ENCODE measurements at regions not wholly inside any gene's neighbourhood (a gene's known extent, or its start where the extent isn't known, plus 50 kb on each side); places are given as distances from the start of the nearest gene placed in this dataset.

DNA sequence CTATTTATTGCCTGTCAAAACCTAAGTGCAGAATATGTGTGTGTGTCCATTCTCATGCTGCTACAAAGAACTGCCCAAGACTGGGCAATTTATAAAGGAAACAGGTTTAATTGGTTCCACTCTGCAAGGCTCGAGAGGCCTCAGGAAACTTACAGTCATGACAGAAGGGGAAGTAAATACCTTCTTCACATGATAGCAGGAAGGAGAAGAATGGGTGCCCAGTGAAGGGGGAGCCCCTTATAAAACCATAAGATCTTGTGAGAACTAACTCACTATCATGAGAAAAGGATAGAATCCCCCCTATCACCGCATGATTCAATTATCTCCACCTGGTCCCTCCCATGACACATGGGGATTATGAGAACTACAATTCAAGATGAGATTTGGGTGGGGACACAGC, 300.7 kb upstream of the SNX7 start:
- H3K4me1 ChIP-seq (ENCODE audit: control insufficient read depth, insufficient read depth, low read length) = no peaks in the 10 kb centered on the region
- no peaks in the 10 kb centered on the region for H3K36me3 ChIP-seq (ENCODE audit: control insufficient read depth, insufficient read depth, low read length)
- H3K9me3 ChIP-seq (ENCODE audit: control insufficient read depth, insufficient read depth, low read depth, low read length) = peaks cover 5% of the 10 kb centered on the region; the same call in 1 of the 2 replicates
- H3K4me3 ChIP-seq (ENCODE audit: low read depth, low read length) = no peak overlapping the region
- H3K27me3 ChIP-seq (ENCODE audit: control insufficient read depth, insufficient read depth, low read length) = no peaks in the 10 kb centered on the region
- H3K9ac ChIP-seq (ENCODE audit: low read length) = no peak overlapping the region
- H3K27ac ChIP-seq (ENCODE audit: low read depth, low read length) = no peak overlapping the region

DNA sequence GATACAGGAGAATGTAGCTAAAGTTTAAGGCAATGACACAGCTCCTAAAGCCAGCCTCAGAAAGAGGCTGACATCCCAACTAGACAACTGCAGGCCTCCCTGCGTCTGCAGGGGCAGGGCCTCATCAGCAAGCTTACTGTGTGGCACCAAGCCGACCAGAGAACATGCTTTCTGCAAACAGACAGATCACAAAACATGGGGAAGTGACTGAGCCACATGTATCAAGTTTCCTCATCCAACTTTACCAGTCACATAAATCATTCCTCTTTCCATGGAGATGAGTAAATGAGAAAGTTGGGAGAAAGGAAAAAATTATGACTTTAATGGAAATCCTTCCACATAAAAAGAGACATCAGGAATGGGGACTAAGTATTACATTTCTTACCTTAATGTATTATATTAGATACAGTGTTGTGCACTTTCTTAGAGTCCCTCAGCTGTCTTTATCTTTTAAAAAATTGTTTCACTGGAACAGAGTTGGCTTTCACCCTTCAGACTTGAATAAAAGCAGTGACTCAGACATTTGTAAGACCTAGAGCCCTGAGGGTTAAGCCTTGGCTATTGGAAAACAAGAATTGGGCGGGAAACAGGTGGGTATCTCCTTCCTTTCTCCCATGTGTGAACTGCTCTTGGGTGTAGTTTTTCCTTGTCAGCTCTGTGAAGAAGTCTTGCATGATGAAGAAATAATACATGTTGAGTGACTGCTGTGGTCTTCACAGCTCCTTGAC, 305.7 kb upstream of the SNX7 start:
- Histone ChIP-seq H3K4me1 (ENCODE audit: control insufficient read depth, insufficient read depth, low read length) (no peaks in the 10 kb centered on the region), H3K9ac (ENCODE audit: low read length) (no peak overlapping the region), H3K27ac (ENCODE audit: low read depth, low read length) (no peak overlapping the region), H3K27me3 (ENCODE audit: control insufficient read depth, insufficient read depth, low read length) (no peaks in the 10 kb centered on the region), H3K36me3 (ENCODE audit: control insufficient read depth, insufficient read depth, low read length) (no peaks in the 10 kb centered on the region), H3K9me3 (ENCODE audit: control insufficient read depth, insufficient read depth, low read depth, low read length) (no peaks in the 10 kb centered on the region), H3K4me3 (ENCODE audit: low read depth, low read length) (no peak overlapping the region)

DNA sequence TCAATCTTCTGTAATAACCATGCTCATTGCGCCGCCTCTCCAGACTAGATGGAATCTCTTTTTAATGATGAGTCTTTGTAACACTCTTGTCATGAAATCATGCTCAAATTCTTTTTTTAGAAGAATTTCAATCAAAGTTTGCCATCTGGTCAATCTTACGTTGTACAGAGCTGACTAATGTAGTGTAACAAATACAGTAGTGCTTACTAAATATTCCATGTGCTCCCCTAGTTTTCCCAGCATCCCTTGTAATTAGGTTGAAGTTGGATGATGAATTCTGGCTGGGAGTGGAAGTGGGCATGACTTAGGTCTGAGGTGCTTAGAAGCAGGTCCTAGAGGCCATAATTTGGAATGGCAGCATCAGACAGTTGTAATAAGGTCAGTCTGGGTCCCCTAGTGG, 309.1 kb upstream of the SNX7 start:
- no peak overlapping the region for H3K27ac ChIP-seq (ENCODE audit: low read depth, low read length)
- H3K36me3 ChIP-seq (ENCODE audit: control insufficient read depth, insufficient read depth, low read length) = no peaks in the 10 kb centered on the region

DNA sequence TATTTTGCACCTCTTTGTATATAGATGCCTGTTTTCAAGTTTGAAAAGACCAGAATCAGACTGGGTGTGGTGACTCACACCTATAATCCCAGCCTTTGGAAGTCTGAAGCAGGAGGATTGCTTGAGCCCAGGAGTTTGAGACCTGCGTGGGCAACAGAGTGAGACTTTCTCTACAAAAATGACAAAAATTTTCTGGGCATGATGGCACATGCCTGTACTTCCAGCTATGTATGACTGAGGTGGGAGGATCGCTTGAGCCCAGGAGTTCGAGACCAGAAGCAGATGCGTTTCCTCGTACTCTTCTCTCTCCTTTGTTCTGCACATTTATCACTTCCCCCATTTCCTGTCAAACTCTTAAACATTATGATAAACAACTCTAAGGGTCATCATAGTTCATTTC, 310.0 kb upstream of the SNX7 start:
- Histone ChIP-seq H3K27ac (ENCODE audit: low read depth, low read length) (no peak overlapping the region), H3K4me3 (ENCODE audit: low read depth, low read length) (no peak overlapping the region), H3K9ac (ENCODE audit: low read length) (no peak overlapping the region), H3K4me1 (ENCODE audit: control insufficient read depth, insufficient read depth, low read length) (no peaks in the 10 kb centered on the region), H3K36me3 (ENCODE audit: control insufficient read depth, insufficient read depth, low read length) (no peaks in the 10 kb centered on the region), H3K27me3 (ENCODE audit: control insufficient read depth, insufficient read depth, low read length) (no peaks in the 10 kb centered on the region), H3K9me3 (ENCODE audit: control insufficient read depth, insufficient read depth, low read depth, low read length) (no peaks in the 10 kb centered on the region)

More for the DNA sequence above, 309.1 kb upstream of the SNX7 start:
- no peaks in the 10 kb centered on the region for H3K27me3 ChIP-seq (ENCODE audit: control insufficient read depth, insufficient read depth, low read length)
- H3K4me1 ChIP-seq (ENCODE audit: control insufficient read depth, insufficient read depth, low read length) = no peaks in the 10 kb centered on the region
- H3K4me3 ChIP-seq (ENCODE audit: low read depth, low read length) = no peak overlapping the region
- no peak overlapping the region for H3K9ac ChIP-seq (ENCODE audit: low read length)
- H3K9me3 ChIP-seq (ENCODE audit: control insufficient read depth, insufficient read depth, low read depth, low read length) = no peaks in the 10 kb centered on the region

DNA sequence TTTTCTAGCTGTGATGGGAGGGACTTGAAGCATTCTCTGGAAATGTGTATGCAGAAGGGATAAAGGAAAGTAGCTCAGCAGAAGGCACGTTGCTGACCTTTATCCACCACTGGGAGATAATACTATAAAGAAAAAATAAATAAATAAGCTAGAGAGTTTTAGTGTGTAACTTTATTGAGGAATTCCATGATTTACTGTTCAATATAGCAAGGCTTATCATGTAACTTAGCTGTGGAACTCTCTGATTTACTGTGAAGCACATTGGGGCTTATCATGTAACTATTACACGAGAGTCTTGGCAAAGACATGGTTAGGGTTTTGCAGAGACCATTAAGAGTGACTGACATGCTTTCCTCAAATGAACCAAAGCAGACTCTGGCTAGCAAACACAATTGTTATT, 316.1 kb upstream of the SNX7 start:
- Histone ChIP-seq H3K4me3 (ENCODE audit: low read depth, low read length) (no peak overlapping the region), H3K27me3 (ENCODE audit: control insufficient read depth, insufficient read depth, low read length) (no peaks in the 10 kb centered on the region), H3K9ac (ENCODE audit: low read length) (no peak overlapping the region), H3K27ac (ENCODE audit: low read depth, low read length) (no peak overlapping the region), H3K9me3 (ENCODE audit: control insufficient read depth, insufficient read depth, low read depth, low read length) (no peaks in the 10 kb centered on the region), H3K36me3 (ENCODE audit: control insufficient read depth, insufficient read depth, low read length) (no peaks in the 10 kb centered on the region), H3K4me1 (ENCODE audit: control insufficient read depth, insufficient read depth, low read length) (no peaks in the 10 kb centered on the region)

DNA sequence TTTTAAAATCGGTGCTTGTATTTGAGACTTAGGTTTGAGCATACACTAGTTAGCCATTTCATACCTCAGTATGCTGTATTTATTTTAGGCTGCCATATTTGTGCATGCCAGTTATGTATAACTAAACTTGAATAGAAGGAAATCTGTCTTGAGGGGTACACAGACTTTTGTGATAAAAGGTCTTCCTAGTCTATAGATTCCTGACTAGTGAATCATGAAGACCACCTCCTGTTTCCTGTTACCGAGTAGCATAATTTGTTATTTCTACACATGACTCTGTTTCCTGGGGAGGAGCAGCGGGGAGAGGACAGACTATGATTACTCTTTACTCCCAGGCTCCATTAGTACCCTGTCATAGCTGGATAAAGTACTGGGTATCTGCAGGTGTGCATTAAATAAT, 316.8 kb upstream of the SNX7 start:
- Histone ChIP-seq H3K27ac (ENCODE audit: low read depth, low read length) (no peak overlapping the region), H3K9ac (ENCODE audit: low read length) (no peak overlapping the region), H3K4me3 (ENCODE audit: low read depth, low read length) (no peak overlapping the region), H3K27me3 (ENCODE audit: control insufficient read depth, insufficient read depth, low read length) (no peaks in the 10 kb centered on the region), H3K36me3 (ENCODE audit: control insufficient read depth, insufficient read depth, low read length) (no peaks in the 10 kb centered on the region), H3K9me3 (ENCODE audit: control insufficient read depth, insufficient read depth, low read depth, low read length) (no peaks in the 10 kb centered on the region), H3K4me1 (ENCODE audit: control insufficient read depth, insufficient read depth, low read length) (no peaks in the 10 kb centered on the region)

DNA sequence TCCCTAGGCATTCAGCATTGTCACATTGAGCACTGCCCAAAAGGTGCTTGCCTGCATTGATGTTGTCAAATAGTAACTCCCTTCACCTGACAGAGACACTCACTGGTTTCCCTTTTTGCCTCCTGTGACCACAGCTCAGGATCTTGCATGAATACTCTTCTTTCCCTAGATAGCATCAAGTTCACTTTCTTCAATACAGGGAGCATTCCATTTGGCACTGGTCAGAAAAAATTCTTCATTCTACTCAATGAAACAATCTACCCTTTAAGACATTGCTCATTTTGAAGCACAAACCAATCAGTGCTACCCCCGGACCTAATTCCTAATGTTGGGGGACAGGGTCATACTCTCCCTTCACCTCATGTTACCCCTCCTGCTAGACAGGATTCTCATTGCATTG, 319.0 kb upstream of the SNX7 start:
- Histone ChIP-seq H3K9me3 (ENCODE audit: control insufficient read depth, insufficient read depth, low read depth, low read length) (no peaks in the 10 kb centered on the region), H3K9ac (ENCODE audit: low read length) (no peak overlapping the region), H3K36me3 (ENCODE audit: control insufficient read depth, insufficient read depth, low read length) (no peaks in the 10 kb centered on the region), H3K27me3 (ENCODE audit: control insufficient read depth, insufficient read depth, low read length) (no peaks in the 10 kb centered on the region), H3K4me3 (ENCODE audit: low read depth, low read length) (no peak overlapping the region), H3K27ac (ENCODE audit: low read depth, low read length) (no peak overlapping the region), H3K4me1 (ENCODE audit: control insufficient read depth, insufficient read depth, low read length) (no peaks in the 10 kb centered on the region)

DNA sequence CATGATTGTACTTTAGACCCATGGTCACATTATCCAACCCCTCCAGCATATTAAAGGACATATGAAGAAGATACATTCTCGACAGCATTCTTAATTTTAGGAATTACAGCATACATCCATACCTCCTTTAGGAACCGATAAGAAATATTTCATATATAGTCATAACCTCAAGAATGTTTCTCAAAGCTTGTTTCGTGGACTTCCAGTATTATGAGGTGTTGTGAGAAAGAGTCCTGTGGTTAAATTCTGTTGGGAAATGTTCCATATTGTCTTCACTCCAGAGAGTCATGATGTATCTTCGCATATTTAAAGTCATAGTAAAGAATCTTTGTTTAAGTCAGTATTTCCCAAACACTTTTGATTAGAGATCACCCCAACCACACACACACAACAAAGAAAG, 321.0 kb upstream of the SNX7 start:
- Histone ChIP-seq H3K9ac (ENCODE audit: low read length) (no peak overlapping the region), H3K27ac (ENCODE audit: low read depth, low read length) (no peak overlapping the region)

DNA sequence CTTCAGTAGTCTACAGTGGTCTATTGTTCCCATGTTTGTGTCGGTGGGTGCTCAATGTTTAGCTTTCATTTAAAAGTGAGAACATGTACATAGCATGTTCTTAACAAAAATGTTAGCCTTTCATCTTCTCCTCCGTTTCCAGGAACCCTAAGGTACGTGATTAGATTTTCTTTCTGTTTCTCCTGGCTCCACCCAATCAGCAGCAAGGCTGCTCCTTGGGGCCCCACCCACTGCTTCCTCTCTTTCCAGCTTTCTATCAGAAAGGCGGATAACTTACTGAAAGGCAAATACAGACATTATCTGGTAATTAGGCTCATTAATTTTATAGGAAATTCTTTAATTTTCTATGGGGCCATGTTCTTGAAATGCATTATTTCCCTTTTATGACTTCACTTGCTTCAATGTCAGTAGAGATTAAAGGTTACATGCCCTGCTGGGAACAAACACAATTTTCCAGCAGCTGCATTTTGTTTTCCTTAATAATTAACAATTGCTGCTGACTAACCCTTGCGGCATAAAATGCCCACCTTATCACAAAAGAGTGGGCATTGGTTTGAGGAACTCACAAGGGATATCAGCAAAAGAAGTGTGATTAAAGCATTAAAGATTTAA, 324.9 kb upstream of the SNX7 start:
- no peaks in the 10 kb centered on the region for H3K9me3 ChIP-seq (ENCODE audit: control insufficient read depth, insufficient read depth, low read depth, low read length)
- H3K27me3 ChIP-seq (ENCODE audit: control insufficient read depth, insufficient read depth, low read length) = no peaks in the 10 kb centered on the region
- H3K36me3 ChIP-seq (ENCODE audit: control insufficient read depth, insufficient read depth, low read length) = no peaks in the 10 kb centered on the region
- no peak overlapping the region for H3K9ac ChIP-seq (ENCODE audit: low read length)
- no peak overlapping the region for H3K27ac ChIP-seq (ENCODE audit: low read depth, low read length)
- H3K4me1 ChIP-seq (ENCODE audit: control insufficient read depth, insufficient read depth, low read length) = no peaks in the 10 kb centered on the region
- no peak overlapping the region for H3K4me3 ChIP-seq (ENCODE audit: low read depth, low read length)

More for the DNA sequence above, 321.0 kb upstream of the SNX7 start:
- H3K9me3 ChIP-seq (ENCODE audit: control insufficient read depth, insufficient read depth, low read depth, low read length) = no peaks in the 10 kb centered on the region
- no peaks in the 10 kb centered on the region for H3K36me3 ChIP-seq (ENCODE audit: control insufficient read depth, insufficient read depth, low read length)
- H3K4me1 ChIP-seq (ENCODE audit: control insufficient read depth, insufficient read depth, low read length) = no peaks in the 10 kb centered on the region
- H3K4me3 ChIP-seq (ENCODE audit: low read depth, low read length) = no peak overlapping the region
- no peaks in the 10 kb centered on the region for H3K27me3 ChIP-seq (ENCODE audit: control insufficient read depth, insufficient read depth, low read length)

DNA sequence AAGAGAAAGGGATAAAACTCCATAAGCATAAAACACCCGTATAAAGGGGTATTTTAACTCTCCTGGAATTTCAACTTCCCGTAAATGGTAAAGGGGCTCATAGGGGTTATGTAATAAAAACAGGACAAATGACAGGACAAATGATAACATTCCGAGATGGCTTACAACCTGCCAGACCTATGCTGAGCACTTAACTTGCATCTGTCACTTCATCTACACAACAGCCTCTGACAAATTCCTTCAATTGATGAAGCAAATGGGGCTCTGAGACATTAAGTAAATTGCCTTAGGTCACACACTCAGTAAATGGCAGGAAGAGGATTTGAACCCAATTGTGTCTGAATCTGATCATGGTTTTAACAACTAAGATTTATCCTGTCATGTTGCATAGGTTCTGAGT, 327.6 kb upstream of the SNX7 start:
- Histone ChIP-seq H3K9ac (ENCODE audit: low read length) (no peak overlapping the region), H3K9me3 (ENCODE audit: control insufficient read depth, insufficient read depth, low read depth, low read length) (no peaks in the 10 kb centered on the region), H3K4me1 (ENCODE audit: control insufficient read depth, insufficient read depth, low read length) (no peaks in the 10 kb centered on the region), H3K36me3 (ENCODE audit: control insufficient read depth, insufficient read depth, low read length) (no peaks in the 10 kb centered on the region), H3K27ac (ENCODE audit: low read depth, low read length) (no peak overlapping the region), H3K4me3 (ENCODE audit: low read depth, low read length) (no peak overlapping the region), H3K27me3 (ENCODE audit: control insufficient read depth, insufficient read depth, low read length) (no peaks in the 10 kb centered on the region)

DNA sequence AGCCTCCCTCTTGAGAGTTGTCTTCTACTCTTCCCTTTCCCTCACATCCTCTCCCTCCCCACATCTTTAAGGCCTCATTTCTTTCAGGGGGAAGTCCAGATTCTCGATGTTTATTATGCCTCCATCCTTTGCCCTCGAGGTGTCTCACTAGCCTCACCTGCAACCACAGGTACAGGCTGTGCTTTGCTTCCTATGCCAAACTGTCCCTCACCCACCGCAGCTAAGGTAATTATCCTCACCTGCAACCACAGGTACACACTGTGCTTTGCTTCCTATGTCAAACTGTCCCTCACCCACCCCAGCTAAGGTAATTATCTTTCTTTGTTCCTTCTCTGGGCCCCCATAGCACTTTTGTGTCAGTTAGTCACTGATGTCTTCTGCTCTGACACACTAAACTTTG, 328.1 kb upstream of the SNX7 start:
- H3K27ac ChIP-seq (ENCODE audit: low read depth, low read length) = no peak overlapping the region
- H3K27me3 ChIP-seq (ENCODE audit: control insufficient read depth, insufficient read depth, low read length) = no peaks in the 10 kb centered on the region
- no peak overlapping the region for H3K9ac ChIP-seq (ENCODE audit: low read length)
- H3K9me3 ChIP-seq (ENCODE audit: control insufficient read depth, insufficient read depth, low read depth, low read length) = no peaks in the 10 kb centered on the region
- no peak overlapping the region for H3K4me3 ChIP-seq (ENCODE audit: low read depth, low read length)
- H3K4me1 ChIP-seq (ENCODE audit: control insufficient read depth, insufficient read depth, low read length) = no peaks in the 10 kb centered on the region
- H3K36me3 ChIP-seq (ENCODE audit: control insufficient read depth, insufficient read depth, low read length) = no peaks in the 10 kb centered on the region
